ENCODE measurements at regions not wholly inside any gene's neighbourhood (a gene's known extent, or its start where the extent isn't known, plus 50 kb on each side); places are given as distances from the start of the nearest gene placed in this dataset.

DNA sequence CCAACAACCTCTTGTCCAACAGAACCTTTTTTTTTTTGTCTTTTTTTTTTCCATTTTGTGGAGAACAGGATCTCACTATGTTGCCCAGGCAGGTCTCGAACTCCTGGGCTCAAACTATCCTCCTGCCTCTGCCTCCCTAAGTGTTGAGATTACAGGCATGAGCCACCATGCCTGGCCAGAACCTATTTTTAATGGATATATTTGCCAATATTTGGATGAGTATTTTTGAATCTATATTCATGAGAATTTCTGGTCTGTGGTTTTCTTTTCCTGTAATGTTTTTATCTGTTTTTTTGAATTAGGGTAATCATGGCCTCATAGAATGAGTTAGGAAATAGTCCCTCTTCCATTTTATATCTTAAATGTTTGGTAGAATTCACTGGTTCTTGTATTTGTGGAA lies 70.4 kb upstream of the RET start:
- TF ChIP-seq, protein P1, sequence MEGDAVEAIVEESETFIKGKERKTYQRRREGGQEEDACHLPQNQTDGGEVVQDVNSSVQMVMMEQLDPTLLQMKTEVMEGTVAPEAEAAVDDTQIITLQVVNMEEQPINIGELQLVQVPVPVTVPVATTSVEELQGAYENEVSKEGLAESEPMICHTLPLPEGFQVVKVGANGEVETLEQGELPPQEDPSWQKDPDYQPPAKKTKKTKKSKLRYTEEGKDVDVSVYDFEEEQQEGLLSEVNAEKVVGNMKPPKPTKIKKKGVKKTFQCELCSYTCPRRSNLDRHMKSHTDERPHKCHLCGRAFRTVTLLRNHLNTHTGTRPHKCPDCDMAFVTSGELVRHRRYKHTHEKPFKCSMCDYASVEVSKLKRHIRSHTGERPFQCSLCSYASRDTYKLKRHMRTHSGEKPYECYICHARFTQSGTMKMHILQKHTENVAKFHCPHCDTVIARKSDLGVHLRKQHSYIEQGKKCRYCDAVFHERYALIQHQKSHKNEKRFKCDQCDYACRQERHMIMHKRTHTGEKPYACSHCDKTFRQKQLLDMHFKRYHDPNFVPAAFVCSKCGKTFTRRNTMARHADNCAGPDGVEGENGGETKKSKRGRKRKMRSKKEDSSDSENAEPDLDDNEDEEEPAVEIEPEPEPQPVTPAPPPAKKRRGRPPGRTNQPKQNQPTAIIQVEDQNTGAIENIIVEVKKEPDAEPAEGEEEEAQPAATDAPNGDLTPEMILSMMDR (IDR thresholded peaks at IDR 0.05 in 4 of 5, conservative IDR thresholded peaks at IDR 0.05 in 1 of 5) = no peak
- no peak for TF ChIP-seq POLR2A (IDR thresholded peaks at IDR 0.05)
